ENCODE measurements at regions not wholly inside any gene's neighbourhood (a gene's known extent, or its start where the extent isn't known, plus 50 kb on each side); places are given as distances from the start of the nearest gene placed in this dataset.

GRCh38 chr1:209249785-209250440, 333.6 kb upstream of the CAMK1G start:
- TF ChIP-seq POLR2A (IDR thresholded peaks at IDR 0.05; ENCODE audit: low read depth) (no peak), CTCF (IDR thresholded peaks at IDR 0.05) (no peak), EP300 (IDR thresholded peaks at IDR 0.05) (no peak), POLR2AphosphoS5 (IDR thresholded peaks at IDR 0.05) (no peak)
